A549 (cell line): ENCODE measurements at regions not wholly inside any gene's neighbourhood (a gene's known extent, or its start where the extent isn't known, plus 50 kb on each side); places are given as distances from the start of the nearest gene placed in this dataset.

Experiments
- ATAC-seq, 2 experiments: fragments of 200-7000 bp in 1 of 2; fragments of >200 bp in 1 of 2; cut with Nextera tagmentation in 1 of 2; cut with Tn5 transposase in 1 of 2; 3 replicates each; pipeline versions ENCODE4 v1.8.0 to v1.9.1; 2018 to 2020; ENCODE audit warnings: mild to moderate bottlenecking in 1 of 2, moderate library complexity in 1 of 2
- CTCF ChIA-PET: fragments of 300-600 bp; sonication (Branson Sonifier 250); formaldehyde crosslinking; extraction: SDS; loops from one replicate; lab custom pipeline; 2021; ENCODE audit warnings: antibody characterized with exemption, inconsistent platforms; lab: Yijun Ruan, JAX
- POLR2A ChIA-PET: fragments of 350-600 bp; formaldehyde crosslinking; extraction: SDS; loops from one replicate; lab custom pipeline; 2021; ENCODE audit warnings: antibody characterized with exemption, inconsistent platforms; lab: Yijun Ruan, JAX
- DNase-seq, 2 experiments: peaks; one replicate each; pipeline versions ENCODE4 v3.0.0 to v3.0.0-alpha.2; 2011 to 2016; ENCODE audit warnings: low read depth in 1 of 2, low spot score in 1 of 2
- FAIRE-seq: peaks from 2 replicates; lab custom pipeline; 2011; peaks lifted over from hg19 to GRCh38; lab: Jason Lieb, UNC
- H3K27ac ChIP-seq, 2 experiments: fragments of >200 bp; sonication (Bioruptor Twin); formaldehyde crosslinking; 3 replicates each; pipeline ENCODE4 v1.5.1; 2016 to 2017
- H3K4me1 ChIP-seq: fragments of >200 bp; sonication (Bioruptor Twin); formaldehyde crosslinking; 3 replicates; pipeline ENCODE4 v1.6.1; 2016
- H3K4me2 ChIP-seq: fragments of >200 bp; sonication (Bioruptor Twin); formaldehyde crosslinking; 3 replicates; pipeline ENCODE4 v1.6.1; 2016
- H3K4me3 ChIP-seq: fragments of >200 bp; sonication (Bioruptor Twin); formaldehyde crosslinking; 3 replicates; pipeline ENCODE4 v1.5.1; 2016
- H3K9me3 ChIP-seq: fragments of >200 bp; sonication (Bioruptor Twin); formaldehyde crosslinking; 3 replicates; pipeline ENCODE4 v1.6.1; 2016
- CBX2 ChIP-seq: fragments of 200-600 bp; sonication (generic); IDR thresholded peaks from 2 replicates; pipeline ENCODE4 v1.6.1; 2016; ENCODE audit warnings: low read depth, mild to moderate bottlenecking, borderline replicate concordance
- CBX8 ChIP-seq: fragments of 200-600 bp; sonication (generic); IDR thresholded peaks from 2 replicates; pipeline ENCODE4 v1.6.1; 2016
- CEBPB ChIP-seq, 2 experiments: fragments of >200 bp in 1 of 2; sonication (Bioruptor Twin) in 1 of 2; formaldehyde crosslinking in 1 of 2; IDR thresholded peaks; 2 replicates each; pipeline ENCODE4 v1.6.1; 2012 to 2016
- CHD2 ChIP-seq: fragments of 150-350 bp; IDR thresholded peaks from 2 replicates; pipeline ENCODE4 v1.6.1; 2014; ENCODE audit warnings: low read length; ENCODE audit not compliant: partially characterized antibody
- EP300 ChIP-seq, 2 experiments: fragments of >200 bp; sonication (Bioruptor Twin); formaldehyde crosslinking; IDR thresholded peaks; 2 replicates in 1 of 2; 3 replicates in 1 of 2; pipeline ENCODE4 v1.6.1; 2016 to 2017
- ESRRA ChIP-seq: fragments of 150-350 bp; IDR thresholded peaks from 2 replicates; pipeline ENCODE4 v1.6.1; 2014; ENCODE audit warnings: mild to moderate bottlenecking, low read length, borderline replicate concordance
- HOXB13 ChIP-seq: fragments of 250-450 bp; sonication (Bioruptor Pico); IDR thresholded peaks from 2 replicates; pipeline ENCODE4 v1.5.0; 2020; ENCODE audit warnings: low read depth, mild to moderate bottlenecking, moderate library complexity
- JUNB ChIP-seq: fragments of >200 bp; sonication (Bioruptor Twin); formaldehyde crosslinking; IDR thresholded peaks from 2 replicates; pipeline ENCODE4 v1.6.1; 2016
- NR3C1 ChIP-seq: fragments of >200 bp; sonication (Bioruptor Twin); formaldehyde crosslinking; IDR thresholded peaks from 3 replicates; pipeline ENCODE4 v1.6.1; 2017
- PHF8 ChIP-seq: fragments of 200-600 bp; sonication (generic); IDR thresholded peaks from 2 replicates; pipeline ENCODE4 v1.6.1; 2016; ENCODE audit warnings: low read depth, mild to moderate bottlenecking, antibody characterized with exemption, moderate library complexity, borderline replicate concordance
- POLR2A ChIP-seq: IDR thresholded peaks from 2 replicates; pipeline ENCODE4 v1.6.1; 2012; ENCODE audit warnings: mild to moderate bottlenecking, low read length
- RARB ChIP-seq: fragments of 250-450 bp; sonication (Bioruptor Pico); IDR thresholded peaks from 2 replicates; pipeline ENCODE4 v1.8.0; 2021; ENCODE audit warnings: mild to moderate bottlenecking, moderate library complexity
- RCOR1 ChIP-seq: fragments of 150-350 bp; IDR thresholded peaks from 2 replicates; pipeline ENCODE4 v1.6.1; 2014; ENCODE audit warnings: antibody characterized with exemption, low read length, low read depth
- RFX5 ChIP-seq: fragments of 450-650 bp; IDR thresholded peaks from 2 replicates; pipeline ENCODE4 v1.7.1; 2014; ENCODE audit warnings: antibody characterized with exemption, mild to moderate bottlenecking, moderate library complexity
- SMC3 ChIP-seq: fragments of >200 bp; sonication (Bioruptor Twin); formaldehyde crosslinking; IDR thresholded peaks from 3 replicates; pipeline ENCODE4 v1.6.1; 2018; ENCODE audit warnings: inconsistent platforms
- SREBF2 ChIP-seq: fragments of 450-650 bp; IDR thresholded peaks from 2 replicates; pipeline ENCODE4 v1.6.1; 2014; ENCODE audit warnings: mild to moderate bottlenecking, moderate library complexity
- ZNF302 ChIP-seq: fragments of 250-450 bp; sonication (Bioruptor Pico); IDR thresholded peaks from 2 replicates; pipeline ENCODE4 v1.9.0; 2021; ENCODE audit warnings: inconsistent platforms, mild to moderate bottlenecking, moderate library complexity
- WGBS: methylation state at CpG from one replicate; pipeline ENCODE4 v1.1.6; 2017; ENCODE audit errors: missing lambda C conversion rate; 5-methylcytosine and 5-hydroxymethylcytosine counted together
- TF ChIP-seq, protein P1 (sequence below): IDR thresholded peaks from 2 replicates; pipeline ENCODE4 v1.6.1; 2012; ENCODE audit warnings: low read depth, borderline replicate concordance
- TF ChIP-seq, protein P2 (sequence below): fragments of >200 bp; sonication (Bioruptor Twin); formaldehyde crosslinking; IDR thresholded peaks from 3 replicates; pipeline ENCODE4 v1.6.1; 2016
- TF ChIP-seq, protein P3 (sequence below): fragments of 150-350 bp; IDR thresholded peaks from 2 replicates; pipeline ENCODE4 v1.6.1; 2014; ENCODE audit warnings: low read depth, mild to moderate bottlenecking, low read length
- TF ChIP-seq, protein P4 (sequence below): IDR thresholded peaks from 2 replicates; pipeline ENCODE4 v1.6.1; 2012
- TF ChIP-seq, protein P5 (sequence below): fragments of 250-450 bp; sonication (Bioruptor Pico); IDR thresholded peaks from 2 replicates; pipeline ENCODE4 v1.5.0; 2020; ENCODE audit warnings: low read depth, mild to moderate bottlenecking, moderate library complexity
- TF ChIP-seq, protein P6 (sequence below): fragments of 450-650 bp; IDR thresholded peaks from 2 replicates; pipeline ENCODE4 v1.6.1; 2014; ENCODE audit warnings: antibody characterized with exemption

DNA sequence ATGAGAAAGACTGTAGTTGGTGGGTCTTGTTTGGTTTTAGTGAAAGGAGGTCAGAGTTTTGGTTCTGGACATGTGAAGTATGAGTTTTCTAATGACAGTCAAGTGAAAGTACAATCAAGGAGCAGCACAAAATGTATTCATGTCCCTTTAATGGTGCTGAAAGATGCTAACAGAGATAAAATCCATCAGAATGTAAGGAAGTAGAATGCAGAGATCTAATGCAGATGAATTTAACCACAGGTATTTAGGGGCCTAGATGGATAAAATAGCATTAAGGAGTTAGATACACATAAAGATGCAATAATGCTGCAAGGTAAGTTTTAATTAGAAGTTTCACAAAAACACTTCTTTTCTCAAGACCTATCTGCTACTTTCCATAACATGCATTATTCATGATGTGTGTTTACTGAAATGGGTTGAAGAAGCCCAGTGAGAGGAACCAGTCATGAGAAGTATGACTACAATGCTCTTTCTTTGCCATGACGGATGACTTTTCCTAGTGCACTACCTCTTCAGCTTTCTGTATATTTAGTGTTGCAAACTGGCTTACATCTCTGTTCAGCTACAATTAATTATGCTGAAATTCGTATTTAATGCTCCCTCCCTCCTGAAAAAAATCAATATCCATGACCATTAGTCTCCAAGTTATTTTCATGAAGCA, 222.9 kb upstream of the HTR2A start:
- FAIRE-seq, result no peak
- TF ChIP-seq, protein P1, sequence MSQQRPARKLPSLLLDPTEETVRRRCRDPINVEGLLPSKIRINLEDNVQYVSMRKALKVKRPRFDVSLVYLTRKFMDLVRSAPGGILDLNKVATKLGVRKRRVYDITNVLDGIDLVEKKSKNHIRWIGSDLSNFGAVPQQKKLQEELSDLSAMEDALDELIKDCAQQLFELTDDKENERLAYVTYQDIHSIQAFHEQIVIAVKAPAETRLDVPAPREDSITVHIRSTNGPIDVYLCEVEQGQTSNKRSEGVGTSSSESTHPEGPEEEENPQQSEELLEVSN, result no peak
- TF ChIP-seq ESRRA, result no peak
- TF ChIP-seq ZNF302, result no peak
- TF ChIP-seq, protein P2, sequence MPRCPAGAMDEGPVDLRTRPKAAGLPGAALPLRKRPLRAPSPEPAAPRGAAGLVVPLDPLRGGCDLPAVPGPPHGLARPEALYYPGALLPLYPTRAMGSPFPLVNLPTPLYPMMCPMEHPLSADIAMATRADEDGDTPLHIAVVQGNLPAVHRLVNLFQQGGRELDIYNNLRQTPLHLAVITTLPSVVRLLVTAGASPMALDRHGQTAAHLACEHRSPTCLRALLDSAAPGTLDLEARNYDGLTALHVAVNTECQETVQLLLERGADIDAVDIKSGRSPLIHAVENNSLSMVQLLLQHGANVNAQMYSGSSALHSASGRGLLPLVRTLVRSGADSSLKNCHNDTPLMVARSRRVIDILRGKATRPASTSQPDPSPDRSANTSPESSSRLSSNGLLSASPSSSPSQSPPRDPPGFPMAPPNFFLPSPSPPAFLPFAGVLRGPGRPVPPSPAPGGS, result no peak
- TF ChIP-seq CEBPB (IDR thresholded peaks at IDR 0.05), result no peak
- TF ChIP-seq PHF8, result no peak
- TF ChIP-seq CBX2, result no peak
- no peak for TF ChIP-seq EP300 (IDR thresholded peaks at IDR 0.05)
- TF ChIP-seq, protein P3, sequence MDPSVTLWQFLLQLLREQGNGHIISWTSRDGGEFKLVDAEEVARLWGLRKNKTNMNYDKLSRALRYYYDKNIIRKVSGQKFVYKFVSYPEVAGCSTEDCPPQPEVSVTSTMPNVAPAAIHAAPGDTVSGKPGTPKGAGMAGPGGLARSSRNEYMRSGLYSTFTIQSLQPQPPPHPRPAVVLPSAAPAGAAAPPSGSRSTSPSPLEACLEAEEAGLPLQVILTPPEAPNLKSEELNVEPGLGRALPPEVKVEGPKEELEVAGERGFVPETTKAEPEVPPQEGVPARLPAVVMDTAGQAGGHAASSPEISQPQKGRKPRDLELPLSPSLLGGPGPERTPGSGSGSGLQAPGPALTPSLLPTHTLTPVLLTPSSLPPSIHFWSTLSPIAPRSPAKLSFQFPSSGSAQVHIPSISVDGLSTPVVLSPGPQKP, result no peak
- TF ChIP-seq, all 56 proteins: peak for 0
- Histone ChIP-seq H3K9me3 (no peaks in the 10 kb centered on the region), H3K27ac (no peak overlapping the region), H3K4me1 (no peaks in the 10 kb centered on the region), H3K4me2 (no peak overlapping the region), H3K4me3 (no peak overlapping the region)
- WGBS, result 39% methylated on average over 2 of the region's 2 CpGs
- ATAC-seq (no peak), DNase-seq (no peak)
- CTCF ChIA-PET, result no interaction called here
- POLR2A ChIA-PET, result no interaction called here

DNA sequence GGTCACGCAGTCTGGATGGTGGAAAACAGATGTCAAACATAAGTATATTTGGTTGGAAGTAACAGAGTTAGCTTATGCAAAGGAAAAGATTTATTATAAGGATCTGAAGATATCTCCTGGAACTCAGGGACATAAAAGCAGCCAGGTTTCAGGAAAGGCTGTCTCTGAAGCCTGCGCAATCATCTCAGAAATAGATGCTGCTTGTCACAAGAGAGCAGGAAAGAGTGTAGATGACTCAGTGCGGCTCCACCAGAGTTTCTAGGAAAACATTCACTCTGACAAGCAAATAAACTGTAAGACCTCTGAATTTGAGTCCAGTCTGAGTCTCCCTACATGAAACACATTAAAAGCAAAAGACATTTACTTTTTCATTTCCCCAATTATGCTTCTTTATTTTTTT, 220.4 kb upstream of the HTR2A start:
- no peak for DNase-seq
- no peak for FAIRE-seq
- H3K4me2 ChIP-seq, result no peak overlapping the region
- no peaks in the 10 kb centered on the region for H3K4me1 ChIP-seq
- ATAC-seq, result no peak
- no peaks in the 10 kb centered on the region for H3K9me3 ChIP-seq
- no peak overlapping the region for H3K27ac ChIP-seq
- TF ChIP-seq SMC3 (no peak), HOXB13 (no peak), ESRRA (no peak), CBX2 (no peak), PHF8 (no peak), SREBF2 (no peak), NR3C1 (no peak), POLR2A (no peak), EP300 (IDR thresholded peaks at IDR 0.05) (no peak), CBX8 (no peak), CHD2 (no peak), RFX5 (no peak), RARB (no peak), RCOR1 (no peak), JUNB (no peak)
- TF ChIP-seq, protein P4, sequence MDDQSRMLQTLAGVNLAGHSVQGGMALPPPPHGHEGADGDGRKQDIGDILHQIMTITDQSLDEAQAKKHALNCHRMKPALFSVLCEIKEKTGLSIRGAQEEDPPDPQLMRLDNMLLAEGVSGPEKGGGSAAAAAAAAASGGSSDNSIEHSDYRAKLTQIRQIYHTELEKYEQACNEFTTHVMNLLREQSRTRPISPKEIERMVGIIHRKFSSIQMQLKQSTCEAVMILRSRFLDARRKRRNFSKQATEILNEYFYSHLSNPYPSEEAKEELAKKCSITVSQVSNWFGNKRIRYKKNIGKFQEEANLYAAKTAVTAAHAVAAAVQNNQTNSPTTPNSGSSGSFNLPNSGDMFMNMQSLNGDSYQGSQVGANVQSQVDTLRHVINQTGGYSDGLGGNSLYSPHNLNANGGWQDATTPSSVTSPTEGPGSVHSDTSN, result no peak
- TF ChIP-seq, protein P5, sequence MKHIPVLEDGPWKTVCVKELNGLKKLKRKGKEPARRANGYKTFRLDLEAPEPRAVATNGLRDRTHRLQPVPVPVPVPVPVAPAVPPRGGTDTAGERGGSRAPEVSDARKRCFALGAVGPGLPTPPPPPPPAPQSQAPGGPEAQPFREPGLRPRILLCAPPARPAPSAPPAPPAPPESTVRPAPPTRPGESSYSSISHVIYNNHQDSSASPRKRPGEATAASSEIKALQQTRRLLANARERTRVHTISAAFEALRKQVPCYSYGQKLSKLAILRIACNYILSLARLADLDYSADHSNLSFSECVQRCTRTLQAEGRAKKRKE, result no peak
- TF ChIP-seq, protein P6, sequence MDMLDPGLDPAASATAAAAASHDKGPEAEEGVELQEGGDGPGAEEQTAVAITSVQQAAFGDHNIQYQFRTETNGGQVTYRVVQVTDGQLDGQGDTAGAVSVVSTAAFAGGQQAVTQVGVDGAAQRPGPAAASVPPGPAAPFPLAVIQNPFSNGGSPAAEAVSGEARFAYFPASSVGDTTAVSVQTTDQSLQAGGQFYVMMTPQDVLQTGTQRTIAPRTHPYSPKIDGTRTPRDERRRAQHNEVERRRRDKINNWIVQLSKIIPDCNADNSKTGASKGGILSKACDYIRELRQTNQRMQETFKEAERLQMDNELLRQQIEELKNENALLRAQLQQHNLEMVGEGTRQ, result no peak
- TF ChIP-seq, protein P3, result no peak
- H3K4me3 ChIP-seq, result no peak overlapping the region
- POLR2A ChIA-PET, result no interaction called here
- WGBS, result 24% methylated on average over 3 of the region's 3 CpGs
- CTCF ChIA-PET, result no interaction called here
